HEK293 (cell line): ENCODE measurements at regions not wholly inside any gene's neighbourhood (a gene's known extent, or its start where the extent isn't known, plus 50 kb on each side); places are given as distances from the start of the nearest gene placed in this dataset.

Source experiments
- CTCF ChIA-PET: fragments of 350-600 bp; formaldehyde crosslinking; extraction: SDS; loops from one replicate; lab custom pipeline; 2021; ENCODE audit warnings: antibody characterized with exemption; lab: Yijun Ruan, JAX
- POLR2A ChIA-PET: fragments of 300-600 bp; formaldehyde crosslinking; extraction: SDS; loops from one replicate; lab custom pipeline; 2020; ENCODE audit warnings: antibody characterized with exemption, inconsistent platforms; lab: Yijun Ruan, JAX
- H3K27ac ChIP-seq: fragments of 200-500 bp; sonication (Bioruptor generic); 2 replicates; pipeline ENCODE4 v1.5.1; 2014; ENCODE audit warnings: low read depth, low read length, control low read depth, inconsistent platforms; ENCODE audit errors: extremely low read depth
- H3K36me3 ChIP-seq, 2 experiments: fragments of 200-500 bp in 1 of 2; sonication (Bioruptor generic) in 1 of 2; 1 replicate in 1 of 2; 2 replicates in 1 of 2; pipeline ENCODE4 v1.5.1; 2014 to 2017; ENCODE audit warnings: inconsistent platforms in 2 of 2, low read length in 2 of 2; ENCODE audit not compliant: control insufficient read depth in 2 of 2, insufficient read depth in 1 of 2
- H3K4me1 ChIP-seq: fragments of 200-500 bp; sonication (Bioruptor generic); 2 replicates; pipeline ENCODE4 v1.5.1; 2014; ENCODE audit warnings: mild to moderate bottlenecking, low read length, inconsistent platforms; ENCODE audit not compliant: control insufficient read depth, insufficient read depth
- H3K4me3 ChIP-seq: 2 replicates; pipeline ENCODE4 v1.5.1; 2011; ENCODE audit warnings: low read depth, mild to moderate bottlenecking, control low read depth, low read length, moderate library complexity
- H3K9me3 ChIP-seq: fragments of 200-500 bp; sonication (Bioruptor generic); 2 replicates; pipeline ENCODE4 v1.5.1; 2014; ENCODE audit warnings: low read depth, low read length, inconsistent platforms; ENCODE audit not compliant: control insufficient read depth, insufficient read depth
- EGR2 ChIP-seq: fragments of 450-650 bp; formaldehyde crosslinking; IDR thresholded peaks from 2 replicates; pipeline ENCODE4 v1.5.1; 2016; ENCODE audit warnings: low read depth, missing biosample characterization, missing genetic modification characterization
- GLI2 ChIP-seq: fragments of 450-650 bp; formaldehyde crosslinking; IDR thresholded peaks from 2 replicates; pipeline ENCODE4; 2017; ENCODE audit warnings: missing biosample characterization, missing genetic modification characterization, low read depth, borderline replicate concordance
- INSM2 ChIP-seq: fragments of 450-650 bp; formaldehyde crosslinking; IDR thresholded peaks from 2 replicates; pipeline ENCODE4 v1.5.1; 2016; ENCODE audit warnings: missing biosample characterization, missing genetic modification characterization
- KLF8 ChIP-seq: fragments of 450-650 bp; formaldehyde crosslinking; IDR thresholded peaks from 2 replicates; pipeline ENCODE4 v1.5.1; 2016; ENCODE audit warnings: missing biosample characterization, missing genetic modification characterization
- OSR2 ChIP-seq: fragments of 450-650 bp; formaldehyde crosslinking; IDR thresholded peaks from 2 replicates; pipeline ENCODE4 v1.5.1; 2016; ENCODE audit warnings: missing biosample characterization, missing genetic modification characterization
- SALL2 ChIP-seq: fragments of 450-650 bp; formaldehyde crosslinking; IDR thresholded peaks from 2 replicates; pipeline ENCODE4 v1.5.0; 2017; ENCODE audit warnings: missing biosample characterization, mild to moderate bottlenecking, missing genetic modification characterization, borderline replicate concordance
- YY1 ChIP-seq: fragments of 450-650 bp; formaldehyde crosslinking; IDR thresholded peaks from 2 replicates; pipeline ENCODE4 v1.5.1; 2018; ENCODE audit warnings: missing biosample characterization, missing genetic modification characterization
- YY2 ChIP-seq: fragments of 450-650 bp; formaldehyde crosslinking; IDR thresholded peaks from 2 replicates; pipeline ENCODE4 v1.5.1; 2016; ENCODE audit warnings: missing biosample characterization, missing genetic modification characterization
- ZBTB11 ChIP-seq: fragments of 450-650 bp; formaldehyde crosslinking; conservative IDR thresholded peaks from 2 replicates; pipeline ENCODE4 v1.5.1; 2016; ENCODE audit warnings: low read depth, missing biosample characterization, missing genetic modification characterization
- ZFP3 ChIP-seq: fragments of 450-650 bp; formaldehyde crosslinking; IDR thresholded peaks from 2 replicates; pipeline ENCODE4 v1.5.1; 2016; ENCODE audit warnings: low read depth, missing biosample characterization, missing genetic modification characterization
- ZFP41 ChIP-seq: fragments of 450-650 bp; formaldehyde crosslinking; IDR thresholded peaks from 2 replicates; pipeline ENCODE4 v1.5.1; 2016; ENCODE audit warnings: missing biosample characterization, missing genetic modification characterization, borderline replicate concordance
- ZFP69B ChIP-seq: fragments of 450-650 bp; formaldehyde crosslinking; IDR thresholded peaks from 2 replicates; pipeline ENCODE4 v1.5.1; 2016; ENCODE audit warnings: missing biosample characterization, missing genetic modification characterization
- ZNF121 ChIP-seq: fragments of 450-650 bp; formaldehyde crosslinking; IDR thresholded peaks from 2 replicates; pipeline ENCODE4 v1.5.1; 2016; ENCODE audit warnings: missing biosample characterization, missing genetic modification characterization
- ZNF133 ChIP-seq: fragments of 450-650 bp; formaldehyde crosslinking; IDR thresholded peaks from 2 replicates; pipeline ENCODE4 v1.5.1; 2016; ENCODE audit warnings: missing biosample characterization, missing genetic modification characterization
- ZNF239 ChIP-seq: fragments of 450-650 bp; formaldehyde crosslinking; IDR thresholded peaks from 2 replicates; pipeline ENCODE4 v1.5.1; 2016; ENCODE audit warnings: missing biosample characterization, missing genetic modification characterization
- ZNF391 ChIP-seq: fragments of 450-650 bp; formaldehyde crosslinking; IDR thresholded peaks from 2 replicates; pipeline ENCODE4 v1.5.1; 2016; ENCODE audit warnings: low read depth, missing biosample characterization, missing genetic modification characterization, borderline replicate concordance
- ZNF394 ChIP-seq: fragments of 450-650 bp; formaldehyde crosslinking; IDR thresholded peaks from 2 replicates; pipeline ENCODE4 v1.5.1; 2016; ENCODE audit warnings: missing biosample characterization, missing genetic modification characterization, mild to moderate bottlenecking, moderate library complexity, borderline replicate concordance
- ZNF707 ChIP-seq: fragments of 450-650 bp; formaldehyde crosslinking; IDR thresholded peaks from 2 replicates; pipeline ENCODE4 v1.5.1; 2016; ENCODE audit warnings: missing biosample characterization, missing genetic modification characterization
- ZNF777 ChIP-seq: fragments of 450-650 bp; formaldehyde crosslinking; IDR thresholded peaks from 2 replicates; pipeline ENCODE4 v1.5.1; 2017; ENCODE audit warnings: missing biosample characterization, missing genetic modification characterization, borderline replicate concordance
- ZNF837 ChIP-seq: fragments of 450-650 bp; formaldehyde crosslinking; IDR thresholded peaks from 2 replicates; pipeline ENCODE4 v1.5.1; 2016; ENCODE audit warnings: missing biosample characterization, missing genetic modification characterization
- ZSCAN23 ChIP-seq: fragments of 450-650 bp; formaldehyde crosslinking; IDR thresholded peaks from 2 replicates; pipeline ENCODE4 v1.5.1; 2016; ENCODE audit warnings: missing biosample characterization, missing genetic modification characterization
- ZSCAN4 ChIP-seq: fragments of 450-650 bp; formaldehyde crosslinking; IDR thresholded peaks from 2 replicates; pipeline ENCODE4 v1.5.1; 2017; ENCODE audit warnings: missing biosample characterization, missing genetic modification characterization
- TF ChIP-seq, protein P1 (sequence below): fragments of 450-650 bp; formaldehyde crosslinking; IDR thresholded peaks from 2 replicates; pipeline ENCODE4 v1.5.1; 2016; ENCODE audit warnings: missing biosample characterization, missing genetic modification characterization
- TF ChIP-seq, protein P2 (sequence below): fragments of 450-650 bp; formaldehyde crosslinking; IDR thresholded peaks from 2 replicates; pipeline ENCODE4 v1.5.1; 2016; ENCODE audit warnings: missing biosample characterization, missing genetic modification characterization

DNA sequence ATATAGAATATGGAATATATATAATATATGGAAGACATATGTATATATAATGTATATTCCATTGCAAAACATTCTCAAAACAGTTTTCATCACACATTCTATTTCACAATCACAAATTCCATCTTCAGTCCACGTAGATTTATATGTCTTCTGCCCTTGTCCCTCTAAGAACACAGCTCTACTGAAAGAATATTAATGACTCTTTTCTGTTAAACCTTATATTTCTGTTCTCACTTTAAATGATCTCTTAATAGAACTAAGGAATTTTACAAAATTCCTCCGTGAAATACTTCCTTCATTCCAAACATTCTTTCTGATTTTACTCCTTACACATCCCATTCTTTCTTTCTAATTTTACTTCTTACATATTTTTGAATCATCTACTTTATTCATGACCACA, 1043.1 kb upstream of the PABPC4L start (continued):
- no peak for TF ChIP-seq ZNF707 (tag by site-specific recombination)
- TF ChIP-seq ZFP3 = no peak
- TF ChIP-seq, protein P1, sequence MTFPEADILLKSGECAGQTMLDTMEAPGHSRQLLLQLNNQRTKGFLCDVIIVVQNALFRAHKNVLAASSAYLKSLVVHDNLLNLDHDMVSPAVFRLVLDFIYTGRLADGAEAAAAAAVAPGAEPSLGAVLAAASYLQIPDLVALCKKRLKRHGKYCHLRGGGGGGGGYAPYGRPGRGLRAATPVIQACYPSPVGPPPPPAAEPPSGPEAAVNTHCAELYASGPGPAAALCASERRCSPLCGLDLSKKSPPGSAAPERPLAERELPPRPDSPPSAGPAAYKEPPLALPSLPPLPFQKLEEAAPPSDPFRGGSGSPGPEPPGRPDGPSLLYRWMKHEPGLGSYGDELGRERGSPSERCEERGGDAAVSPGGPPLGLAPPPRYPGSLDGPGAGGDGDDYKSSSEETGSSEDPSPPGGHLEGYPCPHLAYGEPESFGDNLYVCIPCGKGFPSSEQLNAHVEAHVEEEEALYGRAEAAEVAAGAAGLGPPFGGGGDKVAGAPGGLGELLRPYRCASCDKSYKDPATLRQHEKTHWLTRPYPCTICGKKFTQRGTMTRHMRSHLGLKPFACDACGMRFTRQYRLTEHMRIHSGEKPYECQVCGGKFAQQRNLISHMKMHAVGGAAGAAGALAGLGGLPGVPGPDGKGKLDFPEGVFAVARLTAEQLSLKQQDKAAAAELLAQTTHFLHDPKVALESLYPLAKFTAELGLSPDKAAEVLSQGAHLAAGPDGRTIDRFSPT (tag by site-specific recombination) = no peak
- TF ChIP-seq ZNF121 (tag by site-specific recombination) = no peak

DNA sequence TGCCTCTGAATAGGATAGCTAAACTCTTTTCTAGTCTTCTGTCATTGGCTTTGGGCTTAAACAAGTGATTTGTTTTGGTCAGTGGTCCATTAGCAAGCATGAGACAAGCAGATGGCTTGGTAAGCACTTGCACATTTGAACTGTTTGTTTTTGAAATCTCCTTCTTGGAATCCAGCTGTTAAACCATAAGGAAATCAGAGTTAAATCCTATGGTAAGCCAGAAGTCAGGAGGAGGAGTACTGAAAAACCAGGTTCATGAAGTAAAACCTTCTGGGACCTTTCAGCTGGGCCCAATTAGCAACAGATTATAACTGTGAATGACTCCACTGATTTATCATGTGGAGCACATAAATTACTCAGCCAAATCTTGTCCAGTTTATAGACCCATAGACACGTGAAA, 1042.5 kb upstream of the PABPC4L start:
- Histone ChIP-seq H3K4me1 (no peaks in the 10 kb centered on the region), H3K9me3 (no peaks in the 10 kb centered on the region), H3K36me3 (no peaks in the 10 kb centered on the region), H3K27ac (no peak overlapping the region)
- ChIA-PET CTCF (no interaction called here), POLR2A (no interaction called here)
- TF ChIP-seq INSM2 (tag by site-specific recombination) (no peak), KLF8 (tag by site-specific recombination) (no peak), GLI2 (tag by site-specific recombination) (no peak), YY1 (no peak), ZNF777 (tag by site-specific recombination) (no peak), SALL2 (tag by site-specific recombination) (no peak), ZFP69B (no peak), ZFP41 (tag by site-specific recombination) (no peak), ZNF394 (tag by site-specific recombination) (no peak), EGR2 (tag by site-specific recombination) (no peak), OSR2 (tag by site-specific recombination) (no peak), YY2 (no peak), ZNF391 (tag by site-specific recombination) (no peak)
- TF ChIP-seq, protein P2, sequence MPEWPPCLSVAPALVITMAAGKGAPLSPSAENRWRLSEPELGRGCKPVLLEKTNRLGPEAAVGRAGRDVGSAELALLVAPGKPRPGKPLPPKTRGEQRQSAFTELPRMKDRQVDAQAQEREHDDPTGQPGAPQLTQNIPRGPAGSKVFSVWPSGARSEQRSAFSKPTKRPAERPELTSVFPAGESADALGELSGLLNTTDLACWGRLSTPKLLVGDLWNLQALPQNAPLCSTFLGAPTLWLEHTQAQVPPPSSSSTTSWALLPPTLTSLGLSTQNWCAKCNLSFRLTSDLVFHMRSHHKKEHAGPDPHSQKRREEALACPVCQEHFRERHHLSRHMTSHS (tag by site-specific recombination) = no peak
- TF ChIP-seq, all 188 proteins: peak for 0
- no peak overlapping the region for H3K4me3 ChIP-seq

GRCh38 chr4:135240796-135241195, 1039.2 kb upstream of the PABPC4L start:
- CTCF ChIA-PET = interaction anchor here (0.6 kb wide), 1 partner anchor 1231 kb away, joined by 3 read pairs; no protein-coding TSS in a partner anchor
- H3K9me3 ChIP-seq = no peaks in the 10 kb centered on the region
- POLR2A ChIA-PET = no interaction called here
- H3K4me3 ChIP-seq = no peak overlapping the region
- H3K36me3 ChIP-seq = no peaks in the 10 kb centered on the region
- no peak overlapping the region for H3K27ac ChIP-seq
- H3K4me1 ChIP-seq = no peaks in the 10 kb centered on the region
- TF ChIP-seq ZNF837 (tag by site-specific recombination) = no peak
- no peak for TF ChIP-seq ZNF133
- TF ChIP-seq ZNF239 = no peak
- no peak for TF ChIP-seq ZBTB11 (tag by site-specific recombination)
- no peak for TF ChIP-seq YY2
- TF ChIP-seq ZSCAN4 (tag by site-specific recombination) = no peak
- TF ChIP-seq ZFP69B = no peak
- TF ChIP-seq ZSCAN23 (tag by site-specific recombination) = no peak
